Small intestine (tissue), 7 donors: ENCODE measurements at regions not wholly inside any gene's neighbourhood (a gene's known extent, or its start where the extent isn't known, plus 50 kb on each side); places are given as distances from the start of the nearest gene placed in this dataset.

Experiments
- DNase-seq, 2 donors: peaks; one replicate each; pipeline versions ENCODE4 v3.0.0 to v3.0.0-alpha.2; 2013
- FAIRE-seq: peaks from 2 replicates; lab custom pipeline; 2012; peaks lifted over from hg19 to GRCh38; lab: Jason Lieb, UNC
- H3K27ac ChIP-seq, 3 donors: one replicate each; pipeline ENCODE4 v1.5.1; 2013; ENCODE audit warnings: low read length in 2 of 3, mild to moderate bottlenecking in 2 of 3, control low read depth in 1 of 3, inconsistent platforms in 1 of 3, low read depth in 1 of 3, moderate library complexity in 1 of 3
- H3K27me3 ChIP-seq, 3 donors: one replicate each; pipeline ENCODE4 v1.6.1; 2013; ENCODE audit warnings: low read length in 3 of 3, inconsistent platforms in 1 of 3; ENCODE audit not compliant: control insufficient read depth in 3 of 3, insufficient read depth in 3 of 3
- H3K36me3 ChIP-seq, 3 donors: one replicate each; pipeline ENCODE4 v1.6.1; 2013; ENCODE audit warnings: low read length in 3 of 3, inconsistent platforms in 1 of 3, low read depth in 1 of 3, mild to moderate bottlenecking in 1 of 3, moderate library complexity in 1 of 3; ENCODE audit not compliant: control insufficient read depth in 3 of 3, insufficient read depth in 2 of 3
- H3K4me1 ChIP-seq, 3 donors: one replicate each; pipeline ENCODE4 v1.6.1; 2013; ENCODE audit warnings: low read length in 2 of 3, inconsistent platforms in 1 of 3, low read depth in 1 of 3, mild to moderate bottlenecking in 1 of 3, moderate library complexity in 1 of 3; ENCODE audit not compliant: control insufficient read depth in 3 of 3, insufficient read depth in 2 of 3
- H3K4me3 ChIP-seq, 3 donors: one replicate each; pipeline ENCODE4 v1.5.1; 2013; ENCODE audit warnings: low read length in 3 of 3, control low read depth in 1 of 3, inconsistent platforms in 1 of 3, low read depth in 1 of 3, mild to moderate bottlenecking in 1 of 3, moderate library complexity in 1 of 3
- H3K9me3 ChIP-seq, 2 donors: one replicate each; pipeline ENCODE4 v1.6.1; 2013; ENCODE audit warnings: low read depth in 1 of 2, low read length in 1 of 2; ENCODE audit not compliant: control insufficient read depth in 2 of 2, insufficient read depth in 1 of 2
- whole genome bisulfite sequencing, 3 donors: extraction: QIAGEN DNeasy Blood & Tissue Kit; methylation state at CpG; one replicate each; pipeline ENCODE4 v1.1.7; 2013; 5-methylcytosine and 5-hydroxymethylcytosine counted together
- donor health status: healthy with polysubstance abuse.
- donor health status: control.
- donor health status: control.
- donor health status: Bipolar disorder and iron deficiency.
- donor health status: healthy.

- Histone ChIP-seq H3K27me3 (no peaks in the 10 kb centered on the region), H3K27ac (no peak overlapping the region), H3K4me1 (no peaks in the 10 kb centered on the region), H3K4me3 (no peak overlapping the region), H3K9me3 (no peaks in the 10 kb centered on the region), H3K36me3 (no peaks in the 10 kb centered on the region)
- WGBS, 3 donors = 79 to 84% (median 84%) methylated on average over 4 of the region's 4 CpGs
- no peak for FAIRE-seq
- no peak for DNase-seq
These were observed 130.7 kb downstream of the DIO2 start for GRCh38 chr14:80080601-80081000.

- WGBS, 3 donors = 74 to 78% (median 74%) methylated on average over 1 of the region's 1 CpG
- FAIRE-seq (no peak), DNase-seq (no peak)
- Histone ChIP-seq H3K4me1 (no peaks in the 10 kb centered on the region), H3K36me3 (no peaks in the 10 kb centered on the region), H3K9me3 (no peaks in the 10 kb centered on the region), H3K4me3 (no peak overlapping the region), H3K27me3 (no peaks in the 10 kb centered on the region), H3K27ac (no peak overlapping the region)
These were observed 132.8 kb downstream of the DIO2 start for GRCh38 chr14:80078501-80078900.

GRCh38 chr14:80077262-80077661, 134.0 kb downstream of the DIO2 start:
- no peak for FAIRE-seq
- H3K4me1 ChIP-seq = no peaks in the 10 kb centered on the region
- DNase-seq = no peak
- no peaks in the 10 kb centered on the region for H3K27me3 ChIP-seq
- H3K27ac ChIP-seq = no peak overlapping the region
- H3K4me3 ChIP-seq = no peak overlapping the region
- no peaks in the 10 kb centered on the region for H3K36me3 ChIP-seq
- H3K9me3 ChIP-seq = no peaks in the 10 kb centered on the region

GRCh38 chr14:80074900-80075574, 136.3 kb downstream of the DIO2 start:
- DNase-seq (no peak), FAIRE-seq (no peak)
- 92 to 94% (median 92%) methylated on average over 2 of the region's 2 CpGs for WGBS, 3 donors
- H3K9me3 ChIP-seq = peaks cover 0 to 4% of the 10 kb centered on the region in 2 donors
- no peaks in the 10 kb centered on the region for H3K4me1 ChIP-seq
- H3K4me3 ChIP-seq = no peak overlapping the region
- H3K27ac ChIP-seq = no peak overlapping the region
- H3K27me3 ChIP-seq = no peaks in the 10 kb centered on the region
- H3K36me3 ChIP-seq = no peaks in the 10 kb centered on the region

- no peaks in the 10 kb centered on the region for H3K9me3 ChIP-seq
- no peak overlapping the region for H3K4me3 ChIP-seq
- H3K4me1 ChIP-seq = no peaks in the 10 kb centered on the region
- no peaks in the 10 kb centered on the region for H3K36me3 ChIP-seq
- no peak overlapping the region for H3K27ac ChIP-seq
- WGBS, 3 donors = 85 to 87% (median 85%) methylated on average over 2 of the region's 2 CpGs
- DNase-seq = no peak
- no peak for FAIRE-seq
- no peaks in the 10 kb centered on the region for H3K27me3 ChIP-seq
These were observed 152.3 kb downstream of the DIO2 start for GRCh38 chr14:80059041-80059440.

- Histone ChIP-seq H3K4me3 (no peak overlapping the region), H3K4me1 (no peaks in the 10 kb centered on the region), H3K27me3 (no peaks in the 10 kb centered on the region), H3K27ac (no peak overlapping the region), H3K9me3 (no peaks in the 10 kb centered on the region), H3K36me3 (no peaks in the 10 kb centered on the region)
- 33 to 38% (median 33%) methylated on average over 4 of the region's 4 CpGs for WGBS, 3 donors
- FAIRE-seq = no peak
- DNase-seq = no peak
These were observed 154.9 kb downstream of the DIO2 start for GRCh38 chr14:80056497-80056801.

- no peaks in the 10 kb centered on the region for H3K27me3 ChIP-seq
- no peaks in the 10 kb centered on the region for H3K4me1 ChIP-seq
- no peaks in the 10 kb centered on the region for H3K9me3 ChIP-seq
- H3K4me3 ChIP-seq = no peak overlapping the region
- 66 to 68% (median 68%) methylated on average over 7 of the region's 7 CpGs for WGBS, 3 donors
- no peaks in the 10 kb centered on the region for H3K36me3 ChIP-seq
- no peak for FAIRE-seq
- peak; percentile 21 to 45 for DNase-seq
- no peak overlapping the region for H3K27ac ChIP-seq
These were observed 155.4 kb downstream of the DIO2 start for GRCh38 chr14:80055667-80056496.

GRCh38 chr14:80055226-80055625, 156.1 kb downstream of the DIO2 start:
- no peaks in the 10 kb centered on the region for H3K36me3 ChIP-seq
- no peaks in the 10 kb centered on the region for H3K27me3 ChIP-seq
- no peak overlapping the region for H3K27ac ChIP-seq
- H3K4me3 ChIP-seq = no peak overlapping the region
- H3K4me1 ChIP-seq = no peaks in the 10 kb centered on the region
- no peaks in the 10 kb centered on the region for H3K9me3 ChIP-seq
- no peak for FAIRE-seq
- 53 to 72% (median 61%) methylated on average over 1 of the region's 1 CpG for WGBS, 3 donors
- DNase-seq = no peak
